ENCODE measurements at regions not wholly inside any gene's neighbourhood (a gene's known extent, or its start where the extent isn't known, plus 50 kb on each side); places are given as distances from the start of the nearest gene placed in this dataset.

GRCh38 chr5:62742207-62742606 lies 163.6 kb downstream of the LRRC70 start:
- no peak overlapping the region for H3K27ac ChIP-seq
- in situ Hi-C loops (cut with MboI; ENCODE audit: low pct_ligation_motif_present in 1 of 4, low pct_unique_long_range_greater_than_20kb in 1 of 4, low sequenced_read_pairs in 3 of 4), result no loop called here

GRCh38 chr5:62741761-62742160 lies 163.1 kb downstream of the LRRC70 start:
- no peak for DNase-seq
- Histone ChIP-seq H3K4me3 (no peak overlapping the region), H3K27ac (no peak overlapping the region), H3K36me3 (no peaks in the 10 kb centered on the region), H3K9me3 (no peaks in the 10 kb centered on the region), H3K4me1 (peaks cover 0 to 3% (median 0%) of the 10 kb centered on the region in 4 donors), H3K27me3 (no peaks in the 10 kb centered on the region)
- in situ Hi-C loops (cut with MboI; ENCODE audit: low pct_ligation_motif_present in 1 of 4, low pct_unique_long_range_greater_than_20kb in 1 of 4, low sequenced_read_pairs in 3 of 4), result no loop called here
- no peak for TF ChIP-seq POLR2A (IDR thresholded peaks at IDR 0.05)
- no peak for TF ChIP-seq POLR2AphosphoS5 (IDR thresholded peaks at IDR 0.05)
- no peak for TF ChIP-seq CTCF (IDR thresholded peaks at IDR 0.05)
- TF ChIP-seq EP300 (IDR thresholded peaks at IDR 0.05; ENCODE audit: low read depth), result no peak
- intact Hi-C loops (cut with DNase I; ENCODE audit: low total_unique reads), result no loop called here
- 59 to 67% methylated on average over 2 of the region's 2 CpGs for WGBS, 2 donors (ENCODE audit: low coverage in 1 of 2)

More at GRCh38 chr5:62742207-62742606, 163.6 kb downstream of the LRRC70 start:
- no peak overlapping the region for H3K4me3 ChIP-seq
- WGBS, 2 donors (ENCODE audit: low coverage in 1 of 2), result 43% methylated on average over 2 of the region's 2 CpGs; no CpG with 5 or more reads in 1 of the 2 donors
- intact Hi-C loops (cut with DNase I; ENCODE audit: low total_unique reads), result no loop called here
- H3K9me3 ChIP-seq, result no peaks in the 10 kb centered on the region
- TF ChIP-seq EP300 (IDR thresholded peaks at IDR 0.05; ENCODE audit: low read depth) (no peak), POLR2AphosphoS5 (IDR thresholded peaks at IDR 0.05) (no peak), CTCF (IDR thresholded peaks at IDR 0.05) (no peak), POLR2A (IDR thresholded peaks at IDR 0.05) (no peak)
- no peaks in the 10 kb centered on the region for H3K27me3 ChIP-seq
- H3K36me3 ChIP-seq, result no peaks in the 10 kb centered on the region
- peak; percentile 25 for DNase-seq
- peaks cover 0 to 3% (median 0%) of the 10 kb centered on the region in 4 donors for H3K4me1 ChIP-seq

GRCh38 chr5:62737766-62738165 lies 159.1 kb downstream of the LRRC70 start:
- in situ Hi-C loops (cut with MboI; ENCODE audit: low pct_ligation_motif_present in 1 of 4, low pct_unique_long_range_greater_than_20kb in 1 of 4, low sequenced_read_pairs in 3 of 4) (no loop called here), intact Hi-C loops (cut with DNase I; ENCODE audit: low total_unique reads) (no loop called here)
- Histone ChIP-seq H3K27ac (no peak overlapping the region), H3K4me3 (no peak overlapping the region), H3K4me1 (peaks cover 0 to 3% (median 0%) of the 10 kb centered on the region in 4 donors), H3K36me3 (no peaks in the 10 kb centered on the region), H3K27me3 (no peaks in the 10 kb centered on the region), H3K9me3 (no peaks in the 10 kb centered on the region)
- no peak for TF ChIP-seq POLR2A (IDR thresholded peaks at IDR 0.05)
- no peak for TF ChIP-seq CTCF (IDR thresholded peaks at IDR 0.05)
- no peak for TF ChIP-seq POLR2AphosphoS5 (IDR thresholded peaks at IDR 0.05)
- no peak for TF ChIP-seq EP300 (IDR thresholded peaks at IDR 0.05; ENCODE audit: low read depth)
- DNase-seq, result no peak

GRCh38 chr5:62732677-62733121 lies 154.1 kb downstream of the LRRC70 start:
- H3K27me3 ChIP-seq, result no peaks in the 10 kb centered on the region
- H3K9me3 ChIP-seq, result no peaks in the 10 kb centered on the region
- H3K4me3 ChIP-seq, result no peak overlapping the region
- DNase-seq, result no peak
- 0 to 22% methylated on average over 1 of the region's 1 CpG for WGBS, 2 donors (ENCODE audit: low coverage in 1 of 2)
- H3K4me1 ChIP-seq, result no peaks in the 10 kb centered on the region
- H3K27ac ChIP-seq, result no peak overlapping the region
- H3K36me3 ChIP-seq, result no peaks in the 10 kb centered on the region
- intact Hi-C loops (cut with DNase I; ENCODE audit: low total_unique reads), result no loop called here
- TF ChIP-seq EP300 (IDR thresholded peaks at IDR 0.05; ENCODE audit: low read depth) (no peak), POLR2A (IDR thresholded peaks at IDR 0.05) (no peak), CTCF (IDR thresholded peaks at IDR 0.05) (no peak), POLR2AphosphoS5 (IDR thresholded peaks at IDR 0.05) (no peak)
- in situ Hi-C loops (cut with MboI; ENCODE audit: low pct_ligation_motif_present in 1 of 4, low pct_unique_long_range_greater_than_20kb in 1 of 4, low sequenced_read_pairs in 3 of 4), result no loop called here

All from transverse colon (tissue), 4 donors.